ENCODE measurements at regions not wholly inside any gene's neighbourhood (a gene's known extent, or its start where the extent isn't known, plus 50 kb on each side); places are given as distances from the start of the nearest gene placed in this dataset.
"Not testable (repeated sequence)": the region's sequence is repeated elsewhere in the genome, so short reads cannot be mapped to it uniquely, and the experiment has no call there.

GRCh38 chr13:57784633-57785032, 153.1 kb downstream of the PCDH17 start:
- no peak for DNase-seq (ENCODE audit: low spot score)

- no peak for DNase-seq (ENCODE audit: low spot score)
Observed at GRCh38 chr13:57787058-57787791, 155.7 kb downstream of the PCDH17 start.

DNA sequence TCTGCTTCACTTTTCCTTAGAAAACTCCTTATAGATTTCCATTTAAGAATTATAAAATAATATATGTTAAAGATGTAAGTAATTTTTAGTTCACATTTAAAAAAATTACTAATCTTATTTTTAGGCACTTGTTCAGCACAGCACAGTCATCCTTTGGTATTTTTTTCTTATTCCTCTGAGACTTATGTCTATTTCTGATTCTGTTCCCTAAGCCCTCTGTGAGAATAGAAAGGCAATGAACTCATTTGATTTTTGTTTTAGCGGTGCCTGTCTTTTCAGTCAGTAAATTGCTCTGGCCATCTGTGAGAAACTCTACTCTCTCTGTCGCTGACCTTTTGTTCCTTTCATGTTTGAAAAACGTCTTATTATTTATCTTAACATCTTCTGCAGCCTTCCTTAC, 168.1 kb downstream of the PCDH17 start:
- no peak for DNase-seq (ENCODE audit: low spot score)

- DNase-seq (ENCODE audit: low spot score): no peak
Observed at GRCh38 chr13:57813651-57814050, 182.1 kb downstream of the PCDH17 start.

- DNase-seq (ENCODE audit: low spot score): no peak
Observed at GRCh38 chr13:57815600-57815999, 184.1 kb downstream of the PCDH17 start.

- DNase-seq (ENCODE audit: low spot score): no peak
Observed at GRCh38 chr13:57820924-57821323, 189.4 kb downstream of the PCDH17 start.

DNA sequence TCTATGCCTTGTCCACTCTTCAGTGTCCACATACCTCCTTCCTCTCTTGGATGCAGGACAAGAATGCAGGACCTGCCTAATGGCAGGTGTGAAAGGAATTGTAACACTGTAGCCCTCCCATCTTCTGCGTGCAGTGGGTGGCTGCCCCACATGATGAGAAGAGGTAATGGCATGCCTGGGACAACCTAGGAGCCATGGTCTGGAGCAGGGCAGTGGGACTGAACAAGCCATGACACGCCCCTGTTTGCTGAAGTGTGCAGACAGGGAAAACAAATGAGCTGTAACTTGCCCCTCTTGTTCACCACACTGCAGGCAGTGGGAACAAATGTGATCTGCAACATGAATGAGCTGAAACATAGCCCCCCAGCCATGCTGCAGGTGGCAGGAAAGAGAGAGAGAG, 192.2 kb downstream of the PCDH17 start:
- DNase-seq (ENCODE audit: low spot score): no peak

- no peak for DNase-seq (ENCODE audit: low spot score)
Observed at GRCh38 chr13:57824121-57824520, 192.6 kb downstream of the PCDH17 start.

DNA sequence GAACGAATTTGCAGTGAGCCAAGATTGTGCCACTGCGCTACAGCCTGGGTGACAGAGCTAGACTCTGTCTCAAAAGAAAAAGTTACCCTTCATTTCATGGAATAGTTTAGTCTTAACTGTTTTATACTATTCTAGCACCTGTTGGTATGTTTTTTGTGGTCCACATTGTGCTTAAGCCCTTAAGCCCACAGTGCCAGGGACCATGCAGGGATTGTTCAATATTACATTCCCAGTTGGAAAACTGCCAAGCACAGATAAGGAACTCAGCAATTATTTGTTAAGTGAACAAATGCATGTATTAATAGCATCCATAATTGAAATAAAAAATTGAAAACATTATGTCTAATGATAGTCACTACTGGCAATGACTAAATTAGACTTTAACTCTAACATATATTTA, 193.5 kb downstream of the PCDH17 start:
- DNase-seq (ENCODE audit: low spot score): no peak

GRCh38 chr13:57829496-57829895, 198.0 kb downstream of the PCDH17 start:
- DNase-seq (ENCODE audit: low spot score): no peak

DNA sequence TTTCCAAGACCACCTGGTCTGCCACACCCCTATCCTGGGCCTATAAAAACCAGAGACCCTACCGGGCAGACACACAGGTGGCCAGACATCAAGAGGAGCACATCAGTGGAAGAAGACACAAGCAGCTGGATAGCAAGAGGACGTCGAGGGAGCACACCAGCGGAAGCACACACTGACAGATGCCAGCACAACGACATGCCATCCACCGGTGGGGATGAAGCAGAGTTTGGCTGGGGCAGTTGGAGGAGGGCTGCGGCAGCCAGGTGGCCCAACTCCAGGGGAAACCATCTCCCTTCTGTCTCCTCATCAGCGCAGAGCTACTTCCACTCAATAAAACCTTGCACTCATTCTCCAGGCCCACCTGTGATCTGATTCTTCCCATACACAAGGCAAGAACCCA, 200.6 kb downstream of the PCDH17 start:
- no peak for DNase-seq (ENCODE audit: low spot score)

DNA sequence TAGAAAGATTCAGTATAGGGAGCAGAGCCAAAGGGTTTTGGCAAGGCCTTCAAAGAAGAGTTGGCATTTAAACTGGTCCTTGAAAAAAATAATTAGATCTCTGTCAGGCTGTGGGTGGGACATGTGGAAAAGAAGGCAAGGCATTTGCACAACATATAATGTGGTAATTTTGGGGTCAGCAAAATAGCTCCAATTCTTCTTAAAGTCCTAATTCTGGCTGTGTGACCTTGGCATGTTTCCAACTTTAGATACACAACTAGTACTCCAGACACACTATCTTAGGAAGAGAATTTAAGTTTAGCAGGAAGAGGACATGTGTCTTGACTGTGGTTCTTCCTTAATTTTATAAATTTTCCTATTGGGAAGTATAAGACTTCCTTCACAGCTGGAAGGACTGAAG, 206.3 kb downstream of the PCDH17 start:
- no peak for DNase-seq (ENCODE audit: low spot score)

GRCh38 chr13:57843521-57843920, 212.0 kb downstream of the PCDH17 start:
- no peak for DNase-seq (ENCODE audit: low spot score)

DNA sequence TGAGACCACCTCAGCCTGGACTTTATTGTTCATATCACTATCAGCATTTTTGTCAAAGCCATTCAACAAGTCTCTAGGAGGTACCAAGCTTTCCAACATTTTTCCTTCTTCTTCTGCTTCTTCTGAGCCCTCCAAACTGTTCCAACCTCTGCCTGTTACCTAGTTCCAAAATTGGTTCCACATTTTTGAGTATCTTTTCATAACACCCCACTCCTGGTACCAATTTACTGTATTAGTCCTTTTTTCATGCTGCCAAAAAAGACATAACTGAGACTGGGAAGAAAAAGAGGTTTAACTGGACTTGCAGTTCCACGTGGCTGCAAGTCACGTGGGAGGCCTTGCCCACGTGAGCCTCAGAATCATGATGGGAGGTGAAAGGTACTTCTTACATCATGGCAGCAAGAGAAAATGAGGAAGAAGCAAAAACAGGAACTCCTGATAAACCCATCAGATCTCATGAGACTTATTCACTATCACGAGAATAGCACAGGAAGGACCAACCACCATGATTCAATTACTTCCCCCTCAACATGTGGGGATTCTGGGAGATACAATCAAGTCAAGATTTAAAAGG, 215.1 kb downstream of the PCDH17 start:
- DNase-seq (ENCODE audit: low spot score): no peak

DNA sequence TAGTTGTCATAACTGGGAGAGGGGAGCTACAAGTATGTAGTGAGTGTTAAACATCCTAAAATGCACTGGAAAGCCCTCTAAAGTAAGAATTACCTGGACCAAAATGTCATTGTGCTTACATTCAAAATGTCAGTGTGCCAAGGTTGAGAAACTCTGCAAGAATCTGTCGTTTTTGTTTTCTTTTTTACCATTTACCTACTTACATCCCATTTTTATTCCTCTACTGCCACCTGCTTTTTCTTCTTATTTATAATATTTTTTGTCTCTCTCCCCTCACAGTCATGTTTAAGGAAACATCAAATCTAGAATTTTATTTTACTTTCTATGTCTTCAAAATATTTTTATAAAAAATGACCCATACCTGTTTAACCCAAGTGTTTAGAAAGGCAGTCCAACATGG, 226.4 kb downstream of the PCDH17 start:
- no peak for DNase-seq (ENCODE audit: low spot score)

DNA sequence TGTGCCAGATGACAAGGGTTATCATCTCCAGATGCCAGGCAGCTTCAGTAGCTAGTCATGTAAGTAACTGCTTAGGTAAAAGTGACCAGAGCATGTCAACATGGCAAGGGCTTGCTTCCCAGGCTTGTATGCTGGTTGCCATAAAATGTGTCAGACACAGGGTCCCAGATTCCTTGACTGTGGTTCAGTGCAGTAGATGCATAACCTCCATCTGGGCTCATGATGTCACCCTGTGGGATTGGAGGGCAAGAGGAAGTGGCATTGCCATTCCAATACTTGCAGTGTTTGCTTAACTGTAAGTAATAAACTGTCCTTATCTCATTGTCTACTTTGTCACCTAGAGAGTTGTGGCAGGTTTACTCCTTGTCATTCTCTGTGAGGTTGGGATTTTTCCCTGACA, 226.8 kb downstream of the PCDH17 start:
- no peak for DNase-seq (ENCODE audit: low spot score)

GRCh38 chr13:57862879-57863278, 231.3 kb downstream of the PCDH17 start:
- no peak for DNase-seq (ENCODE audit: low spot score)

- DNase-seq (ENCODE audit: low spot score): no peak
Observed at GRCh38 chr13:57865600-57866294, 234.2 kb downstream of the PCDH17 start.

DNA sequence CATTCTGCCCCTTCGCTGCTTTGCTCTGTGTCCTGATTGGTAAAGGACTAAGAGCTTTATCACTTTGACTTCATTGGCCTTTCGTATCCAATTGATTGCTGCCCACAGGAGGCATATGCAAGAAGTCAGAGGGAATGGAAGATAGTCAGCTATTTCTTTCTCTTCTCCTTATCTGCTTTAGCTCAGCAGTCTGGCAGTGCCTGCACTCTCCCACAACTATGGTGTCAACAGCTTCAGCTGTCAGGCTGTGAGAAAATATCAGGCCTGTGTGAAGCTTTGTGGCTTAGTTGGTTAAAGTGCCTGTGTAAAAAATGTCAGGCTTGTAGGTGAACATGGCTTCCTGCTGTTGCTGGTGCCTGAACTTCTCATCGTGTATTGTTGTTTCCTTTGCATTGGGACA, 243.0 kb downstream of the PCDH17 start:
- DNase-seq (ENCODE audit: low spot score): no peak

DNA sequence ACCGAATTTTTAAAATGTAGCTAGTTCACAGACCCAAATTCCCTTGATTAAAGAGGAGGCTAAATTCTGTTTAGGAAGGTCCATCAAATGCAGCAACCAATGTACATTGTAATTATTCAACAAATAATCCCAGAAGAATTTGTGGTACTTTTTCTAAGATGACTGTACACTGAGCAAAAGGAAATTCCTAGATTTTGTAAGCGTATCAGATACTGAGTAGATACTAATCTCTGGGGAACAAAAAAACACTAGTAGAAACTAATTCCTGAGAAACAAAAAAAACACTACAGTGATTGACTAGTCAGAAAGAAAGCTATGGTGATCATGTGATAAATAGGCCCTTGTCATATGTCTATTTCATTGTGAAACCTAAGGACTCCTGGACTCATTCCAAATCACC, 246.1 kb downstream of the PCDH17 start:
- no peak for DNase-seq (ENCODE audit: low spot score)

- no peak for DNase-seq (ENCODE audit: low spot score)
Observed at GRCh38 chr13:57878291-57878690, 246.7 kb downstream of the PCDH17 start.

DNA sequence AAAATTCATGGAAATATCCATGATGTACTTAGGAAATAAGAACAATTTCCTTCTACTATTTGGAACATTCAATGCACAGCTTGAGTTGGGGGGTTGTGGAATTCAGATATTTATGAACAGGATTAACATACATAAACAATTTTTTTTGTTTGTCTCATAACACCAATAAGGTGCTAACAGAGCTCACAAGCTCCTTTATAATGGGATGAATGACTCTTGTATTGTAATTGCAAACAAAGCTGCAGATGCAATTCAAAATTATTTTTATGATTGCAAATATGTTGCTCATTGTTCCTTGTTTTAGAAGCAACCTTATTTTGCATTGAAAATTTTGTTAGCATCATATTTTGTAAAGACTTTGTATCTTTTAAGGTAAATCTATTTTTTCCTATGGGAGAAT, 265.7 kb downstream of the PCDH17 start:
- no peak for DNase-seq (ENCODE audit: low spot score)

DNA sequence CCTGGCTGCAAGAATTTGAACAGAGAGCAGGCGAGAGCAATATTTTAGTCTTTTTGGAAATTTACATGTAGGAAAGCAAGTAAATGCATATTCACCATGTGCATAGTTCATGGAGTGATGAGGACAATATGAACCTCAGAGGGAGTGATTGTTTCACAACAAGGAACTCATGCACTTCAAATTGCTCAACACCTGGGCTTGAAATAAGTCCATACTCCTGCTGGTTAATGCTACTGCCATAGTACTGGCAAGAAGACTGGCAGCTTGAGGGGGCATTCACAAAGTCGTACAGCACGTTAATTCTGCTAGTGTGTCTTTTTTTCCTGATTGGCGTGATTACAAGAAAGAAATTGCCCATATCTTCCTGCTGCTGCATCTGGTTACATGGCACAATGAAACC, 267.6 kb downstream of the PCDH17 start:
- no peak for DNase-seq (ENCODE audit: low spot score)

- not testable (repeated sequence) for DNase-seq (ENCODE audit: low spot score)
Observed at GRCh38 chr13:57909833-57910232, 278.3 kb downstream of the PCDH17 start.

Data from left forelimb (tissue), 1 donor.